Activated naive CD8-positive, alpha-beta T cell (primary cell): ENCODE measurements at regions not wholly inside any gene's neighbourhood (a gene's known extent, or its start where the extent isn't known, plus 50 kb on each side); places are given as distances from the start of the nearest gene placed in this dataset.
"Not testable (repeated sequence)": the region's sequence is repeated elsewhere in the genome, so short reads cannot be mapped to it uniquely, and the experiment has no call there.

Experiments used
- H3K27ac Mint-ChIP-seq: one replicate; pipeline ENCODE4 v1.8.0; 2021; ENCODE audit warnings: mixed read lengths
- H3K27me3 Mint-ChIP-seq: one replicate; pipeline ENCODE4 v1.8.0; 2021; ENCODE audit warnings: mixed read lengths
- H3K36me3 Mint-ChIP-seq: one replicate; pipeline ENCODE4 v1.8.0; 2021; ENCODE audit warnings: mixed read lengths
- H3K4me1 Mint-ChIP-seq: one replicate; pipeline ENCODE4 v1.8.0; 2021; ENCODE audit warnings: low read depth, mixed read lengths
- H3K4me3 Mint-ChIP-seq: one replicate; pipeline ENCODE4 v1.8.0; 2021; ENCODE audit warnings: mild to moderate bottlenecking, mixed read lengths
- H3K9me3 Mint-ChIP-seq: one replicate; pipeline ENCODE4 v1.8.0; 2021; ENCODE audit warnings: low read depth, mixed read lengths

DNA sequence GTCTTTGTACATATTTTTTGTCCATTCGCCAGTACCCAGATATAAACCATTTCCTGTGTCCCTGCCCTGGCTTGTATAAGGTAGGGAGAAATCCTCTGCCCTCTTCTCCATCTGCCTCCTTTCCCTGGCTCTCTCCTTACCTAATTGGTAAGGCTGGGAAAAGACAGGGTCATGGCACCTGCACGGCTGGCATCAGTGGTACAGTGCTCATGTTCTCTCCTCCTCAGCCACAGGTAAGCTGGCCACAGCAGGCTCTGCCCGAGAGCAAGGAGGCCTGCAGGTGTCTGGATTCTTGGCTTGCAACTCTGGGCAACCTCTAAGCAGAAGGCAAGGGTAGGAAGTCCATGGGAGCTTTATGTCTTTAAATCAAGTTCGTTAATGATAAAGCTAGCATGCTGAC, 419.9 kb downstream of the BUD13 start:
- Mint-ChIP-seq H3K4me1 (no peaks in the 10 kb centered on the region), H3K27ac (no peak overlapping the region), H3K27me3 (peaks cover 7% of the 10 kb centered on the region), H3K9me3 (peaks cover 3% of the 10 kb centered on the region), H3K36me3 (no peaks in the 10 kb centered on the region), H3K4me3 (no peak overlapping the region)

DNA sequence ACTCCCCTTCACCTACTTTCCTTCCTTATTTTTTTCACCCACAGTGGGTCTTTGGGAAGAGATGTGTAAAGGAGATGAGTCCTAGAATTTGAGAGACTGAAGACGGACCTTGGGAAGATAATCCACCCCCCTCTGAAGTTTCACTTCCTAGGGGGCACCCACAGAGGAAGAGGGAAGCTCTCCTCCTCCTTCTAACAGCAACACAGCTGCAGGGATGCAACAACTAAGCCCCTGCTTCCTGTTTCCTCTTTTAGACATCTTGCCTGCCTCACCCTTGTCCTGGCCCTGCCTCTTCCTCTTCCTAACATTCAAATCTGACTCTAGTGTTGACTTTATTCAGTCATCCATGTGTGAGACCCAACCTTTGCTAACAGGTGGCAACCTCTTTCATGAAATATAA, 424.6 kb downstream of the BUD13 start:
- Mint-ChIP-seq H3K9me3 (peaks cover 8% of the 10 kb centered on the region), H3K36me3 (no peaks in the 10 kb centered on the region), H3K4me1 (no peaks in the 10 kb centered on the region), H3K4me3 (no peak overlapping the region), H3K27me3 (no peaks in the 10 kb centered on the region), H3K27ac (no peak overlapping the region)

DNA sequence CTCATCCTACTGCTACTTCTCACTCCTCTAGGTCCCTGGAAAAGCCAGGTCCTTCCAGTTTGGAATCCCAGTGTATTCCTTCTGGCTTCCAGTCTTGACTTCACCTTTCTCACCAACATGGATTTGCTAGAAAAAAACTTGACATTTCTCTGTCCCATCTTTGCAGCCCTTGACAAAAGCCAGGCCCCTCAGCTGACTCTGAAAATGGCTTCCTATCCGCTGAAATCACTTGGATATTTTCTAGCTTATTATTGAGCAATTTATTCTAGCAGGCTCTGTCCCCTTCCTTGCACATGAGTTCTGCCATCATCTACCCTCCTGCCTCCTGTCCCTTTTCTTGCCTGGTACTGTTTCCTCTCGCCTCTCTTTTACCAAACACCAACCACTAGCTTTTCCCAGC, 427.2 kb downstream of the BUD13 start:
- Mint-ChIP-seq H3K4me1 (no peaks in the 10 kb centered on the region), H3K27ac (no peak overlapping the region)

DNA sequence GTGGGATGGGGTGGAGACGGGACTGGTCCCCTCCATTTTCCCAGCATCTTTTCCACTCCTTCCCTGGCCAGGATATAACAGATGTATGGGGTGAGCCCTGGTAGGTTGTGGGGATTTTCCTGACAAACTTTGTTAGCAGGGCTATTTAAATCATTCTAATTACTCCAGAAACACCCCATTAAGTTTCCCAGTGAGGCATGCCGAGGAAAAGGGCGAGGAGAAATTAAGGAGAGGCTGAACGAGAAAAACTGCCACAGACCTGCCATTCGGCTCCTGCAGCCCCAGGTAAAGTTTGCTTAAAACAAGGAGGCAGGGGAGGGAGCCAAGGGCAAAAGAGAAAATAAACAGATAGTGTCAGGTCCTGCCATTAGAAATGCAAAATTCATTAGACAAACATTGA, 428.2 kb downstream of the BUD13 start:
- H3K4me1 Mint-ChIP-seq = no peaks in the 10 kb centered on the region
- no peaks in the 10 kb centered on the region for H3K27me3 Mint-ChIP-seq
- H3K36me3 Mint-ChIP-seq = no peaks in the 10 kb centered on the region
- no peak overlapping the region for H3K4me3 Mint-ChIP-seq
- H3K9me3 Mint-ChIP-seq = peaks cover 8% of the 10 kb centered on the region
- no peak overlapping the region for H3K27ac Mint-ChIP-seq

More for the DNA sequence above, 427.2 kb downstream of the BUD13 start:
- Mint-ChIP-seq H3K36me3 (no peaks in the 10 kb centered on the region), H3K4me3 (no peak overlapping the region), H3K9me3 (peaks cover 8% of the 10 kb centered on the region), H3K27me3 (no peaks in the 10 kb centered on the region)

DNA sequence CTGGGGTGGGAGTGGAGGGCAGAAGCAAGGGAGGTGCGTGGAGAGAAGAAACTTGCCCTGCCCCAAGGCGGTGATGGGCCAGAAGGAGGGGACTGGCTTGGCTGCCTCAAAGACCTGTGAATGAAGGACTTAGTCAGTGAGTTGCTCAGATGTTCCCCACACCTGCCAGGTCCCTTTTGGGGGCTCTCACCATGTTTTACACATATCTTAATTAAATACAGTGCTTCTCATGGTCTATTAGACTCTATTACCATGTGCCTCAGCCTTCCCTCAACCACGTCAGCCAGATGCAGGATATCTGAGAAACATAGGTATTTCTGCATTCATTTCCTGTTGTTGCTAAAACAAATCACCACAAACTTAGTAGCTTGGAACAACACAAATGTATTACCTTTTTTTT, 429.5 kb downstream of the BUD13 start:
- no peaks in the 10 kb centered on the region for H3K4me1 Mint-ChIP-seq
- no peak overlapping the region for H3K27ac Mint-ChIP-seq
- no peak overlapping the region for H3K4me3 Mint-ChIP-seq
- no peaks in the 10 kb centered on the region for H3K36me3 Mint-ChIP-seq
- H3K27me3 Mint-ChIP-seq = no peaks in the 10 kb centered on the region
- peaks cover 5% of the 10 kb centered on the region for H3K9me3 Mint-ChIP-seq

DNA sequence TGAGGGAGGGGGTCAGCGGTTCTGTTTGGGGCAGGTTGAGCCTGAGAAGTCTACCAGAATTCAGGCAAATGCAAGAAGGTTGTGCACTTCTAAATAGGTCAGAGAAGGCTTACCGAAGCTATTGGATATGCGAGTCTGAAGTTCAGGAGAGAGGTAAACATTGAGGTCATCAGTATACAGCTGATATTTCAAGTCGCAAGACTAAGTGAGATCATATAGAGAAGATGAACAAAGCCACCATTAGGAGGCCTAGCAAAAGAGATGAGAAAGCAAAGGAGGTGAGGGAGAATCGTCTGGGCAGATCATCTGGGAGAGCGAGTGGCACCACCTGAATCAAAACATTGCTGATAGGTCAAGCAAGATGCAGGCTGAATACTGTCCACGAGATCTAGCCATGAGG, 430.6 kb downstream of the BUD13 start:
- H3K27ac Mint-ChIP-seq = no peak overlapping the region
- no peaks in the 10 kb centered on the region for H3K36me3 Mint-ChIP-seq
- H3K27me3 Mint-ChIP-seq = no peaks in the 10 kb centered on the region
- no peak overlapping the region for H3K4me3 Mint-ChIP-seq
- peaks cover 5% of the 10 kb centered on the region for H3K9me3 Mint-ChIP-seq
- no peaks in the 10 kb centered on the region for H3K4me1 Mint-ChIP-seq

DNA sequence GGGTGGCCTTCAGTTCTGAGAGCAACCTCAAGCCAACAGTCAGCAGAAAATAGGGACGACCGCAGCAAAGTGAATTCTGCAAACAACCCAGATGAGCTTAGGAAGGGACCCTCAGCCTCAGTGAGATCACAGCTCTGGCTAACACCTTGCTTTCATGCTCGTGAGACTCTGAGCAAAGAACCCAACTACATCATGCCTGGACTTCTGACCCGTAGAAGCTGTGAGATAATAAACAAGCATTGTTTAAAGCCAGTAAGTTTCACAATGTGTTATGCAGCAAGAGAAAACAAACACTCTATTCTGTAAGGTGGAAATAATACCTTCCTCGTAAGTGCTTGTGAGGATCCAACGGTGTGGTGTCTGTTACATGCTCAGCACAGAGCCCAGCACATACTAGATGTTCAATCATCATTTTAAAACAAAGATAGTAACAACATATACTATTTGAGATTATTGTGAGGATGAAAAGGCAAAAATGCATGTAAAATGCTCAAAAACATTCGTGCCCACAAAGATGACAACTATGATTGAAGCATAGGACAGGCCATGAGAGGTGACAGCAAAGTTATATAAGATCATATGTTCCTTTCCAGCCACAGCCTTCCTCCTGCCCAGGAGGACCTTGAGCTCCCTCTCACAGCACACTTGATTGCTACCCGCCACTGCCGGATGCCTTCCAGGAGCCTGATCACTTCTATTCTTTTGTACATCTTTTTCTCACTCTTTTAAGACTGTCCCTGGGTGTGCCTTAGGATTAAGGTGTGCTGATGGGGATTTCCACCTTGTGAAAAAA, 433.3 kb downstream of the BUD13 start:
- no peaks in the 10 kb centered on the region for H3K9me3 Mint-ChIP-seq
- H3K4me3 Mint-ChIP-seq = no peak overlapping the region
- no peaks in the 10 kb centered on the region for H3K36me3 Mint-ChIP-seq
- no peaks in the 10 kb centered on the region for H3K27me3 Mint-ChIP-seq
- no peaks in the 10 kb centered on the region for H3K4me1 Mint-ChIP-seq
- no peak overlapping the region for H3K27ac Mint-ChIP-seq

DNA sequence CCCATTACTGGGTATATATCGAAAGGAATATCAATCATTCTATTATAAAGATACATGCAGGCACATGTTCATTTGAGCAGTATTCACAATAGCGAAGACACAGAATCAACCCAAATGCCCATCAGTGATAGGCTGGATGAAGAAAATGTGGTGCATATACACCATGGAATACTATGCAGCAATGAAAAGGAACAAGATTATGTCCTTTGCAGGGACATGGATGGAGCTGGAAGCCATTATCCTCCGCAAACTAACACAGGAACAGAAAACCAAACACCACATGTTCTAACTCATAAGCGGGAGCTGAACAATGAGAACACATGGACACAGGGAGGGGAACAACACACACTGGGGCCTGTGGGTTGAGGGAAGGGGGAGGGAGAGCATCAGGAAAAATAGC, 434.3 kb downstream of the BUD13 start:
- H3K4me3 Mint-ChIP-seq, H3K27ac Mint-ChIP-seq, H3K27me3 Mint-ChIP-seq, H3K9me3 Mint-ChIP-seq, H3K4me1 Mint-ChIP-seq, H3K36me3 Mint-ChIP-seq: not testable (repeated sequence)

DNA sequence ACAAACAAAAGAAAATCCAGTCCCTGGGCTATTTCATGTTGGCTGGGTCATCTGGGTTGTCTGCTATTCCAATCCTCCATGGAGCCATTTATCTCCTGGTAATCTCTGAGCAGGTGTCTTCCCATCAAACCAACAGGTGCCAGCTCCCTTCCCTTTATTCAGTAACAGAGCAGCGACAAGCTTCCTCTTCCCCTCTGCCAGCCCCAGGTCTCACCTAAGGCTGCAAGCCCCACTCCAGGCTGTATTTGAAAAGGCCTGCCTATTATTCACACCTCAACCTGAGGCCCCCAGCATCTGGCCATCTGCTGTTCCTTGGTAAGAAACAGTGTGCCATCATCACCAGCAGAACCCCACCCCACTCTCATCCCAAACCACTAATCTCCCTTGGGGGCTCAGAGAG, 436.2 kb downstream of the BUD13 start:
- no peak overlapping the region for H3K27ac Mint-ChIP-seq
- no peaks in the 10 kb centered on the region for H3K9me3 Mint-ChIP-seq
- no peaks in the 10 kb centered on the region for H3K4me1 Mint-ChIP-seq
- H3K4me3 Mint-ChIP-seq = no peak overlapping the region
- peaks cover 4% of the 10 kb centered on the region for H3K27me3 Mint-ChIP-seq
- no peaks in the 10 kb centered on the region for H3K36me3 Mint-ChIP-seq

DNA sequence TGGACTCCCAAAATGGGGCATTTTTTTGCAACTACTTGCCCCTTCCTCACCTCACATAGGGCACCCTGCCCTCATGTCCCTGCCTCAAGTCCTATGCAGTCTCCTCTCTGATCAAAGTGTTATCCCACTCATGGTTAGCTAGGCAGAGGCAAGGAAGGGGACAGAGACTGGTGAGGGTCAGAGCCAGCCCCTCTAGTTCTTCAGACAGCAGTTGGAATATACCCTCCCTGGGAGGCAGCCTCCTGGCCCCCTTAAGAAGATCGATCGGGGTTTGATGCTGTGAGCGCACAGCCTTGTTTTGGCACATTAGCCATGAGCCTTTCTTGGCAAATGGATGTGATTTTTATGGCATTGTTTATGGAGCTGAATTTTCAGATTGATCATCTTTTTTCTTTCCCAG, 436.9 kb downstream of the BUD13 start:
- Mint-ChIP-seq H3K27me3 (peaks cover 4% of the 10 kb centered on the region), H3K4me3 (no peak overlapping the region), H3K36me3 (no peaks in the 10 kb centered on the region), H3K4me1 (no peaks in the 10 kb centered on the region), H3K27ac (no peak overlapping the region), H3K9me3 (no peaks in the 10 kb centered on the region)

DNA sequence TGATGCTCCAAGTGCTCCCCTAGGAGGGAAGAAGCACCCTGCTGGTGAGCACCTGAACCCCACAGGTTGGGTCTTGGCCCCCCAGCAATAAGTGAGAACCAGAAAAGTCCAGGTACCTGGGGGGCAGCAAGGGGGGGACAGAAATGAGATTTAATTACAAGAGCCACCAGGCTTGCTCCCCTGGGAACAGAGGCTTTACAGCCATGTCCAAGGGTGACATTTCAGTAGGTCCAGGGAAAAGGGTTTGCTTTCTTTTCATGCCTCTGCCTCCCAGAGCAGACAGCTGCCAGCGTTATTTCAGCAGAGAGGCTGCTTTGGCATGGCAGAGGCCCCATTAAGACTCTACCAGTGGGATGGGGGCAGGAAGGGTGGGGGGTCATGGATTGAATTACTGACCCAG, 437.7 kb downstream of the BUD13 start:
- H3K4me3 Mint-ChIP-seq = no peak overlapping the region
- no peaks in the 10 kb centered on the region for H3K4me1 Mint-ChIP-seq
- H3K36me3 Mint-ChIP-seq = no peaks in the 10 kb centered on the region
- no peak overlapping the region for H3K27ac Mint-ChIP-seq
- H3K27me3 Mint-ChIP-seq = peaks cover 4% of the 10 kb centered on the region
- H3K9me3 Mint-ChIP-seq = no peaks in the 10 kb centered on the region

DNA sequence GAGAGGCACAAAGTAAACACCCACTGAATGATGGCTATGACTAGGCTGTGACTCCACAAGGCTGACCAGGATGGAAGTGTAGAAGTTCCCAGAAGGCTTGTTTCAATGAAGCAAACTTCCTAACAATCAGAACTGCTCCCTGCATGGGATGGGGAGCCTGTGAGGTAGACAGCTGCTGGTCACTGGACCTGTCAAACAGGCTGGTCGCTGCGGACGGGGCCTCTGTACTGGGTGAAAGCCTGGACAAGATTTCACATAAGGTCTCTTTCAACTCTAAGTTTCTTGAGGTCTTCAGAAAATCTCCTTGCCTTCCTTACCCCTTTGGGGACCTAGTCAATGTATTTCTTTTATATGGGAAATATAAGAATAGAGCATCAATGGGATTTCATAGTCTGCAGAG, 438.2 kb downstream of the BUD13 start:
- Mint-ChIP-seq H3K36me3 (no peaks in the 10 kb centered on the region), H3K27me3 (peaks cover 4% of the 10 kb centered on the region), H3K27ac (no peak overlapping the region), H3K4me3 (no peak overlapping the region), H3K4me1 (no peaks in the 10 kb centered on the region), H3K9me3 (no peaks in the 10 kb centered on the region)

DNA sequence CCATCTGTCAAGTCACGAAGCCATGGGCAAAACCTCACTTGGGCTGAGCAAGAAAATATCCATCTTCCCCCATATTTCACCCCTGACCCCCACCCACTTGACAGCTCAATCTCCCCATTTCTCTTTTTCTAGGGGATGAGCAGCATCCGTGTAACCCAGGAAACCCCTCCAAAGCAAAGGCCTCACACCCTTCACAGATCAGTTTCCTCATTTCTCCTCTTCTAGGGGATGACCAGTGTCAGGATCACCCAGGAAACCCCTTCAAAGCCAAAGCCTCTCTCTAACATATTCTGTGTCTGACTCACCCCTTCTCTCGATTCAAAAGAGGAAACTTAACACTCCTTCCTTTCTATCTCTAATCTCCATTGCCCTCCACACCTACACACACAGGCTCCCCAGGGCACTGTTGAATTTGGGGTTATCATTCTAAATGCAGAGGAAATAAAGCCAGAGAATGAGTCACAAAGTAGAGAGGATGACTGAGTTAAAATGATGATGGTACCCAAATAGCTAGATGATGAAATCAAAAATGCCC, 439.7 kb downstream of the BUD13 start:
- H3K36me3 Mint-ChIP-seq = no peaks in the 10 kb centered on the region

DNA sequence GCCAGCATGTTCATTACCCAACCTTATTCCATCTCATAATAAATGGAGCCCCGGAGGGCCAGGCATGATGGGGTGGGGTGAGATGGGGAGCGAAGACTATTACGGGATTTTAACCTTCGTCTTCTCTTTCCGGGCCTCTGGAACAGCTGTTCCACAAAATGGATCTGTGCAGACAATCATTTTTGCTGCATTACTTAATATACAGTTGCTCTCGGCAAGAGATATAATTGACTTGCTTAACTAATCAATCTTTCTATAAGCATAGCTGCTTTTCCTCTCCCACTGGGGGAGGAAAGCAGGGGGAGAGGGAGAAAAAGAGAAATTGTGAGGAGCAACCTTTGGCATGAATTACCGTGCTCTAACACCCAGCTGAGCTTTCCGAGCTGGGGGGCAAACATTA, 440.4 kb downstream of the BUD13 start:
- Mint-ChIP-seq H3K9me3 (no peaks in the 10 kb centered on the region), H3K4me3 (no peak overlapping the region), H3K27ac (no peak overlapping the region), H3K4me1 (no peaks in the 10 kb centered on the region), H3K36me3 (no peaks in the 10 kb centered on the region), H3K27me3 (peaks cover 6% of the 10 kb centered on the region)

More for the DNA sequence above, 439.7 kb downstream of the BUD13 start:
- H3K9me3 Mint-ChIP-seq = no peaks in the 10 kb centered on the region
- peaks cover 6% of the 10 kb centered on the region for H3K27me3 Mint-ChIP-seq
- no peak overlapping the region for H3K27ac Mint-ChIP-seq
- no peaks in the 10 kb centered on the region for H3K4me1 Mint-ChIP-seq
- no peak overlapping the region for H3K4me3 Mint-ChIP-seq

DNA sequence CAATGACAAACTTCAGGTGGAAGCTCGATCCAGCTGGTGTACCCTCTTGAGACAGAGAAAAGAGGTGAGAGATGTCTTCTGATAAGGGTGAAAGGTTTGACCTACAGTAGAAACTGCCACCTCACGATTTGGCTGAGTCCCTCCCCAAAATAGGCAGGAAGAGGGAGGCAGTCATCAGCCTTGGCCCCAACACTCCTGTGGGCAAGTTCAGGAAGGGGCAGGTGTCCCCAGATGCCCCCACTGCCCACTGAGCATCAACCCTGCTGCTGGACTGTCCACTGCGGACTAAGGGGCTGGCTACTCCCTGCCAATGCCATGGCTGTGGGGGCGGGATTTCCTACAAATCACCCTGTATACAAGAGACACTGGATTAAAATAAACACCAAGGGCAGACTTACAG, 441.4 kb downstream of the BUD13 start:
- no peaks in the 10 kb centered on the region for H3K4me1 Mint-ChIP-seq

More for the DNA sequence above, 441.4 kb downstream of the BUD13 start:
- H3K9me3 Mint-ChIP-seq = no peaks in the 10 kb centered on the region
- H3K27ac Mint-ChIP-seq = no peak overlapping the region
- H3K36me3 Mint-ChIP-seq = no peaks in the 10 kb centered on the region
- no peak overlapping the region for H3K4me3 Mint-ChIP-seq
- peaks cover 6% of the 10 kb centered on the region for H3K27me3 Mint-ChIP-seq
